ENCODE measurements at regions not wholly inside any gene's neighbourhood (a gene's known extent, or its start where the extent isn't known, plus 50 kb on each side); places are given as distances from the start of the nearest gene placed in this dataset.

DNA sequence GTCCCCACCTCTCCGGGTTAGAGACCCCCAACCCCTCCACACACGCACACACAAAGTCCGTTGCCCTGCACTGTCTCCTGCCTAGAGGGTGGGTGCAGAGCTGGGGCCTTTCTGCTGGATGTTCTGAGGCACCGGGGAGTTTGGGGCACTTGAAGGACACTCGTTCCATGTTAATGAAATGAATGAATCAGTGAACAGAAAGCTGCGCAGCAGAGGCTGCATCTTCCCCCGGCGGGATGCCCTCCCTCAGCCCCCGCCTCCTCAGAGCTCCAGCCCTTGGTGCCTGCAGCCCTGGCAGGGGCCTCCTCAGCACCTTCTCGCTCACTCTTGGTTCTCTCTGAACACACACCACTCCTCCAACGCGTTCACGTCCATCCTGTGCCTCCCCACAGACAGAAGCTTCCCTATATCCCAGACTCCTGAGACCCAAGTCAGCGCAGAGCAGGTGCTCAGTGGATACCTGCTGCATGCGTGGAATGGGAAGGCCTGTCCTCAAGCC, 611.9 kb downstream of the TBC1D22A start:
- Histone ChIP-seq H3K4me3 (ENCODE audit: low read length) (no peak overlapping the region), H3K27ac (ENCODE audit: low read depth, low read length) (no peak overlapping the region), H3K9me3 (ENCODE audit: low read length) (no peaks in the 10 kb centered on the region), H3K4me1 (ENCODE audit: insufficient read depth, low read length) (no peaks in the 10 kb centered on the region), H3K36me3 (ENCODE audit: insufficient read depth, low read length) (no peaks in the 10 kb centered on the region), H3K27me3 (ENCODE audit: insufficient read depth, low read length, poor library complexity, severe bottlenecking) (no peaks in the 10 kb centered on the region)
- Mint-ChIP-seq H3K4me3 (no peak overlapping the region), H3K27me3 (peaks cover 1 to 12% of the 10 kb centered on the region in 2 donors), H3K4me1 (peaks cover 0 to 3% (median 0%) of the 10 kb centered on the region in 3 donors), H3K27ac (no peak overlapping the region), H3K9me3 (peaks cover 0 to 4% (median 0%) of the 10 kb centered on the region in 5 donors), H3K36me3 (peaks cover 0 to 12% (median 0%) of the 10 kb centered on the region in 3 donors)
- CTCF ChIA-PET: no interaction called here
- no peak for DNase-seq
- POLR2A ChIA-PET: no interaction called here

DNA sequence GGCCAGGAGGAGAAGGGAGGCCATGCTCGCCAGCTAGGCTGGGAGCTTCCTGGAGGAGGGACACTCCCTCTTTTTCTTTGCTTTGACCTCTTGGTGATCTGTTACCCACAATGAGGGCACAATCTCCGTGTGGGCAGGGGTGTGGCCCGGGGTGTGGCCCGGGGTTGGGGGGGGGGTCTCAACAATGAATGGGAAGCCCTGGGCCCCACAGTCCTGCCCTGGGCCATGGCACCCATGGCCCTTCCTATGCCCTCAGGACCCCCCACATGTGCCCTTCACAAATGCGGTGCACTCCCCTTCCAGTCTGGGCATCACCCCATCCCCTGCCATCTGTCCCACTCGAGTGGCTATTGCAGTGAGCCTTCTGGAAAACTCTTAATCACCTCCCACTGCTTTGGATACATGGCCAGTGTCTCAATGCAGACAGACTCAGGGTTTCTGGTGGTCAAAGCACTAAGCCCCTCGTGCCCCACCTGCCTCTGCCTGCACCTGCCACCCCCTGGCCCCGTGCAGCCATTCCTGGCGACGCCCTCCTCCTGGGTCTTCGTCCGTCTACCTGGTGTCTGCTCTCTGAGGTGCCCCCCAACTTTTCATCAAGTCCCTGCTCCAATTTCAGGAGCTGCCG, 611.3 kb downstream of the TBC1D22A start:
- Mint-ChIP-seq H3K27me3 (peaks cover 1 to 12% of the 10 kb centered on the region in 2 donors), H3K4me3 (no peak overlapping the region), H3K4me1 (peaks cover 0 to 3% (median 0%) of the 10 kb centered on the region in 3 donors), H3K9me3 (peaks cover 0 to 3% (median 0%) of the 10 kb centered on the region in 5 donors), H3K36me3 (peaks cover 0 to 12% (median 0%) of the 10 kb centered on the region in 3 donors), H3K27ac (no peak overlapping the region)
- H3K9me3 ChIP-seq (ENCODE audit: low read length): no peaks in the 10 kb centered on the region
- no peak overlapping the region for H3K27ac ChIP-seq (ENCODE audit: low read depth, low read length)
- no peaks in the 10 kb centered on the region for H3K27me3 ChIP-seq (ENCODE audit: insufficient read depth, low read length, poor library complexity, severe bottlenecking)
- no peaks in the 10 kb centered on the region for H3K36me3 ChIP-seq (ENCODE audit: insufficient read depth, low read length)
- H3K4me3 ChIP-seq (ENCODE audit: low read length): no peak overlapping the region
- CTCF ChIA-PET: no interaction called here
- H3K4me1 ChIP-seq (ENCODE audit: insufficient read depth, low read length): no peaks in the 10 kb centered on the region
- POLR2A ChIA-PET: no interaction called here
- DNase-seq: no peak

- Histone ChIP-seq H3K27me3 (ENCODE audit: insufficient read depth, low read length, poor library complexity, severe bottlenecking) (no peaks in the 10 kb centered on the region), H3K4me1 (ENCODE audit: insufficient read depth, low read length) (no peaks in the 10 kb centered on the region), H3K27ac (ENCODE audit: low read depth, low read length) (no peak overlapping the region), H3K4me3 (ENCODE audit: low read length) (no peak overlapping the region), H3K9me3 (ENCODE audit: low read length) (no peaks in the 10 kb centered on the region), H3K36me3 (ENCODE audit: insufficient read depth, low read length) (no peaks in the 10 kb centered on the region)
- H3K36me3 Mint-ChIP-seq: peaks cover 0 to 8% (median 0%) of the 10 kb centered on the region in 3 donors
- H3K4me1 Mint-ChIP-seq: no peaks in the 10 kb centered on the region
- ChIA-PET CTCF (no interaction called here), POLR2A (no interaction called here)
- H3K27ac Mint-ChIP-seq: no peak overlapping the region
- no peaks in the 10 kb centered on the region for H3K9me3 Mint-ChIP-seq
- no peak overlapping the region for H3K4me3 Mint-ChIP-seq
- H3K27me3 Mint-ChIP-seq: peaks cover 1 to 16% of the 10 kb centered on the region in 2 donors
- DNase-seq: no peak
Measured at GRCh38 chr22:47372596-47373385, 610.3 kb downstream of the TBC1D22A start.

GRCh38 chr22:47372111-47372581, 609.7 kb downstream of the TBC1D22A start:
- H3K27me3 ChIP-seq (ENCODE audit: insufficient read depth, low read length, poor library complexity, severe bottlenecking): no peaks in the 10 kb centered on the region
- peaks cover 0 to 2% (median 0%) of the 10 kb centered on the region in 5 donors for H3K9me3 Mint-ChIP-seq
- peaks cover 0 to 8% (median 0%) of the 10 kb centered on the region in 3 donors for H3K36me3 Mint-ChIP-seq
- no peaks in the 10 kb centered on the region for H3K9me3 ChIP-seq (ENCODE audit: low read length)
- DNase-seq: no peak
- ChIA-PET CTCF (no interaction called here), POLR2A (no interaction called here)
- no peaks in the 10 kb centered on the region for H3K36me3 ChIP-seq (ENCODE audit: insufficient read depth, low read length)
- no peak overlapping the region for H3K27ac Mint-ChIP-seq
- H3K4me1 Mint-ChIP-seq: no peaks in the 10 kb centered on the region
- no peaks in the 10 kb centered on the region for H3K4me1 ChIP-seq (ENCODE audit: insufficient read depth, low read length)
- H3K4me3 ChIP-seq (ENCODE audit: low read length): no peak overlapping the region
- H3K27me3 Mint-ChIP-seq: peaks cover 1 to 16% of the 10 kb centered on the region in 2 donors
- H3K27ac ChIP-seq (ENCODE audit: low read depth, low read length): no peak overlapping the region
- H3K4me3 Mint-ChIP-seq: no peak overlapping the region

- no peak overlapping the region for H3K27ac ChIP-seq (ENCODE audit: low read depth, low read length)
- H3K36me3 Mint-ChIP-seq: peaks cover 0 to 8% (median 0%) of the 10 kb centered on the region in 3 donors
- no peaks in the 10 kb centered on the region for H3K4me1 ChIP-seq (ENCODE audit: insufficient read depth, low read length)
- no peak for DNase-seq
- peaks cover 0 to 2% (median 0%) of the 10 kb centered on the region in 5 donors for H3K9me3 Mint-ChIP-seq
- H3K36me3 ChIP-seq (ENCODE audit: insufficient read depth, low read length): no peaks in the 10 kb centered on the region
- H3K4me1 Mint-ChIP-seq: no peaks in the 10 kb centered on the region
- CTCF ChIA-PET: no interaction called here
- H3K9me3 ChIP-seq (ENCODE audit: low read length): no peaks in the 10 kb centered on the region
- POLR2A ChIA-PET: no interaction called here
- no peaks in the 10 kb centered on the region for H3K27me3 ChIP-seq (ENCODE audit: insufficient read depth, low read length, poor library complexity, severe bottlenecking)
- no peak overlapping the region for H3K4me3 Mint-ChIP-seq
- H3K27ac Mint-ChIP-seq: peak overlapping the region in 1 of 8 donors; percentile 90
- H3K27me3 Mint-ChIP-seq: peaks cover 1 to 16% of the 10 kb centered on the region in 2 donors
- H3K4me3 ChIP-seq (ENCODE audit: low read length): no peak overlapping the region
Measured at GRCh38 chr22:47371263-47372090, 609.0 kb downstream of the TBC1D22A start.

DNA sequence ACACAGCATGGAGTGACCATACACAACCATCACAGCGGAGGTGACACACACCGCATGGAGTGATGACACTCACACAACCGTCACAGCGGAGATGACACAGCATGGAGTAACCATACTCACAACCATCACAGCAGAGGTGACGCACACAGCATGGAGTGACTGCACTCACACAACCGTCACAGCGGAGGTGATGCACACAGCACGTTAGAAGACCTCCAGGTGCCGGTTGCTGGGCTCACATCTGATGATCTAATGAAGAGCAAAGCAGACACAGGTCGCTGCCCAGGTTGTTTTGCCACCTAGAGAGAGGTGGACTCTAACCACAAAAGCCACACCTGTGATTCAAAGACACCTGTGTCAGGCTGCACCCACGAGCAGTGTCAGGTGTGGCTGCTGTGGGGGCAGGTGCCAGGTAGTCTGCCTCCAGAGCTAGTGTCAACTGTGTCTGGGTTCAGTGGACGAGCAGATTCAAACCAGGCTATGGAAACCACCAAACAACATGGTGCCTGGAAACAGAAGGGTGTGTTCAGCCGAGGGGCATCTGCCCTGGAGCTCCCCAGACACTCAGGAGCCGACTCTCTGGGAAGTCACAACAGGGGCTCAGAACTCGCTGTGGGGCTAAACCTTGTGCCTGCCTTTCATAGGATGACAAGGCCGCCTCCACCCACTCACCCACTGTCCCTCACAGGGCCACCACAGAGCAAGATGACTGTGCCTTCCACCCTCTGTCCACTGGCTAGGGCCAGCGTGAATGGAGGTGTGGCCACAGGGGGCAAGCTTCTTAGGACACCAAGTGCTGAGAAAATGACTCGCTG, 608.2 kb downstream of the TBC1D22A start:
- CTCF ChIA-PET: no interaction called here

DNA sequence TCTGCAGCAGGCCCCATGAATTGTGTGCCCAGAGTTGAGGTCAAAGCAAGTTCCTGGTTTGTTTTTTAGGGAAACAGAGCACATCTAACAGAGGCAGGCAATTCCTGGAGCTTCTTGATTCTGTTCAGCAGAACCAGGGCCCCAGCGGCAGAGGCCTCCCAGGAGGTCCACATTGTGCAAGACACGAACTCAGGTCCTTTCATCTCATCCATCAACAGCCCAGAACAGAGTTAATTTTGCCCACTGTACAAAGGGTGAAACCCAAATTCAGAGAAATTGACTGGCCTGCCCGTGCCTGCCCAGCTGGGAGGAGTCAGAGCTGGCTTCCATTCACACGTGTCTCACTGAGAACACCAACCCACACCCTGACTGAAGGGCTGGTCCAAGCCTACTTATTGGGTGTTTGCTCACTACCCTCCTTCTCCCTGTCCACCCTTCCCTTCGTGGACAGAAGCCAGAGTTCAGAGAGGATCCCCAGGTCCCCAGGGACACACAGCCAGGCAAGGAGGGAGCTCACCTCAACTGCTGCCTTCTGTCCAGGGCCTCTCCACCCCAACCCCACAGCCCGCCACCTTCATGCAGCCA, 607.1 kb downstream of the TBC1D22A start:
- Histone ChIP-seq H3K27ac (ENCODE audit: low read depth, low read length) (no peak overlapping the region), H3K9me3 (ENCODE audit: low read length) (no peaks in the 10 kb centered on the region), H3K4me3 (ENCODE audit: low read length) (no peak overlapping the region), H3K27me3 (ENCODE audit: insufficient read depth, low read length, poor library complexity, severe bottlenecking) (no peaks in the 10 kb centered on the region), H3K36me3 (ENCODE audit: insufficient read depth, low read length) (no peaks in the 10 kb centered on the region), H3K4me1 (ENCODE audit: insufficient read depth, low read length) (no peaks in the 10 kb centered on the region)
- Mint-ChIP-seq H3K4me1 (no peaks in the 10 kb centered on the region), H3K4me3 (no peak overlapping the region), H3K27me3 (peaks cover 1 to 16% of the 10 kb centered on the region in 2 donors), H3K9me3 (peaks cover 0 to 5% (median 3%) of the 10 kb centered on the region in 5 donors), H3K27ac (no peak overlapping the region), H3K36me3 (peaks cover 0 to 8% (median 0%) of the 10 kb centered on the region in 3 donors)
- ChIA-PET CTCF (no interaction called here), POLR2A (no interaction called here)
- no peak for DNase-seq

More for the DNA sequence above, 608.2 kb downstream of the TBC1D22A start:
- Histone ChIP-seq H3K4me3 (ENCODE audit: low read length) (no peak overlapping the region), H3K4me1 (ENCODE audit: insufficient read depth, low read length) (no peaks in the 10 kb centered on the region), H3K36me3 (ENCODE audit: insufficient read depth, low read length) (no peaks in the 10 kb centered on the region), H3K27ac (ENCODE audit: low read depth, low read length) (no peak overlapping the region), H3K9me3 (ENCODE audit: low read length) (no peaks in the 10 kb centered on the region), H3K27me3 (ENCODE audit: insufficient read depth, low read length, poor library complexity, severe bottlenecking) (no peaks in the 10 kb centered on the region)
- no peaks in the 10 kb centered on the region for H3K4me1 Mint-ChIP-seq
- POLR2A ChIA-PET: no interaction called here
- H3K27ac Mint-ChIP-seq: no peak overlapping the region
- H3K4me3 Mint-ChIP-seq: no peak overlapping the region
- peaks cover 1 to 16% of the 10 kb centered on the region in 2 donors for H3K27me3 Mint-ChIP-seq
- H3K36me3 Mint-ChIP-seq: peaks cover 0 to 8% (median 0%) of the 10 kb centered on the region in 3 donors
- H3K9me3 Mint-ChIP-seq: peaks cover 0 to 5% (median 0%) of the 10 kb centered on the region in 5 donors
- no peak for DNase-seq

All from CD8-positive, alpha-beta memory T cell (primary cell).